Astrocyte (in vitro differentiated cells and primary cell): ENCODE measurements at regions not wholly inside any gene's neighbourhood (a gene's known extent, or its start where the extent isn't known, plus 50 kb on each side); places are given as distances from the start of the nearest gene placed in this dataset.

Experiments
- CTCF ChIP-seq: IDR thresholded peaks from 2 replicates; pipeline ENCODE4 v1.5.1; 2011; ENCODE audit warnings: low read depth, mild to moderate bottlenecking, inconsistent platforms, low read length, moderate library complexity; ENCODE audit not compliant: insufficient read depth
- EZH2 ChIP-seq: IDR thresholded peaks from 2 replicates; pipeline ENCODE4 v1.6.1; 2012; ENCODE audit warnings: mild to moderate bottlenecking, low read length, inconsistent platforms; ENCODE audit not compliant: insufficient read depth

GRCh38 chr7:93811198-93811597 lies 79.4 kb downstream of the TFPI2 start:
- no peak for TF ChIP-seq CTCF
- no peak for TF ChIP-seq EZH2
